HUES64 (cell line): ENCODE measurements at regions not wholly inside any gene's neighbourhood (a gene's known extent, or its start where the extent isn't known, plus 50 kb on each side); places are given as distances from the start of the nearest gene placed in this dataset.
"Not testable (repeated sequence)": the region's sequence is repeated elsewhere in the genome, so short reads cannot be mapped to it uniquely, and the experiment has no call there.

Source experiments
- H3K27ac ChIP-seq: 2 replicates; pipeline ENCODE4 v1.7.0; 2013; ENCODE audit warnings: low read depth, low read length, inconsistent platforms
- H3K27me3 ChIP-seq: 2 replicates; pipeline ENCODE4 v1.6.1; 2013; ENCODE audit warnings: mild to moderate bottlenecking, low read length; ENCODE audit not compliant: insufficient read depth
- H3K36me3 ChIP-seq: 2 replicates; pipeline ENCODE4 v1.6.1; 2013; ENCODE audit warnings: mild to moderate bottlenecking, low read length; ENCODE audit not compliant: insufficient read depth
- H3K4me1 ChIP-seq: 2 replicates; pipeline ENCODE4 v1.6.1; 2013; ENCODE audit warnings: mild to moderate bottlenecking, low read length, moderate library complexity; ENCODE audit not compliant: insufficient read depth
- H3K4me3 ChIP-seq: 2 replicates; pipeline ENCODE4 v1.5.1; 2013; ENCODE audit warnings: mild to moderate bottlenecking, low read length, moderate library complexity
- H3K9ac ChIP-seq: 2 replicates; pipeline ENCODE4 v1.6.1; 2013; ENCODE audit warnings: mild to moderate bottlenecking, low read depth, low read length
- H3K9me3 ChIP-seq: 2 replicates; pipeline ENCODE4 v1.6.1; 2013; ENCODE audit warnings: low read depth, low read length; ENCODE audit not compliant: insufficient read depth
- WGBS: fragments of 150-250, 120-280 bp; methylation state at CpG from one replicate; pipeline ENCODE4 v1.1.7; 2013; ENCODE audit warnings: missing lambda C conversion rate; 5-methylcytosine and 5-hydroxymethylcytosine counted together

GRCh38 chr15:20344601-20345400, 196.8 kb downstream of the GOLGA6L6 start:
- H3K4me3 ChIP-seq = no peak overlapping the region; the same call in 1 of the 2 replicates
- no peak overlapping the region for H3K9ac ChIP-seq
- no peaks in the 10 kb centered on the region for H3K4me1 ChIP-seq
- no peaks in the 10 kb centered on the region for H3K27me3 ChIP-seq
- peaks cover 85% of the 10 kb centered on the region for H3K9me3 ChIP-seq
- H3K27ac ChIP-seq = no peak overlapping the region
- 78% methylated on average over 12 of the region's 12 CpGs for WGBS
- H3K36me3 ChIP-seq = no peaks in the 10 kb centered on the region

DNA sequence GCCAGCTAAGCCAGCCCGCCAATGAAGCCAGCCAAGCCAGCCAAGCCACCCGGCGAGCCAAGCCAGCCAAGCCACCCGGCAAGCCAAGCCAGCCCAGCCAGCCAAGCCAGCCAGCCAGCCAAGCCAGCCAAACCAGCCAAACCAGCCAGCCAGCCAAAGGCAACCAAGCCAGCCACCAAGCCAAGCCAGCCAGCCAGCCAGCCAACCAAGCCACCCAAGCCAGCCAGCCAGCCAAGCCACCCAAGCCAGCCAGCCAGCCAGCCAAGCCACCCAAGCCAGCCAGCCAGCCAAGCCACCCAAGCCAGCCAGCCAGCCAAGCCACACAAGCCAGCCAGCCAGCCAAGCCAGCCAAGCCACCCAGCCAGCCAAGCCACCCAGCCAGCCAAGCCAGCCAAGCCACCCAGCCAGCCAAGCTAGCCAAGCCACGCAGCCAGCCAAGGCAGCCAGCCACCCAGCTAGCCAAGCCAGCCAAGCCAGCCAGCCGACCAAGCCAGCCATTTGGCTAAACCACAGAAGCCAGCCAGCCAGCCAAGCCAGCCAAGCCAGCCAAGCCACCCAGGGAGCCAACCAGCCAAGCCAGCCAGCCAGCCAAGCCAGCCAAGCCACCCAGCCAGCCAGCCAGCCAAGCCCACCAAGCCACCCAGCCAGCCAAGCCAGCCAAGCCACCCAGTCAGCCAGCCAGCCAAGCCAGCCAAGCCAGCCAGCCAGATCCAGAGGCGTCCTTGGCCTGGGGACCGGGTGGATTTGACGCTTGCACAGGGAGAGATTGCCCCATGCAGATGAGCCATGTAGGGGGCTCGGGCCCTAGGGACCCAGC, 198.0 kb downstream of the GOLGA6L6 start:
- H3K4me1 ChIP-seq, H3K4me3 ChIP-seq, H3K36me3 ChIP-seq, H3K27ac ChIP-seq, H3K27me3 ChIP-seq, H3K9ac ChIP-seq: not testable (repeated sequence)
- peaks cover 85% of the 10 kb centered on the region for H3K9me3 ChIP-seq
- 87% methylated on average over 10 of the region's 10 CpGs for WGBS

DNA sequence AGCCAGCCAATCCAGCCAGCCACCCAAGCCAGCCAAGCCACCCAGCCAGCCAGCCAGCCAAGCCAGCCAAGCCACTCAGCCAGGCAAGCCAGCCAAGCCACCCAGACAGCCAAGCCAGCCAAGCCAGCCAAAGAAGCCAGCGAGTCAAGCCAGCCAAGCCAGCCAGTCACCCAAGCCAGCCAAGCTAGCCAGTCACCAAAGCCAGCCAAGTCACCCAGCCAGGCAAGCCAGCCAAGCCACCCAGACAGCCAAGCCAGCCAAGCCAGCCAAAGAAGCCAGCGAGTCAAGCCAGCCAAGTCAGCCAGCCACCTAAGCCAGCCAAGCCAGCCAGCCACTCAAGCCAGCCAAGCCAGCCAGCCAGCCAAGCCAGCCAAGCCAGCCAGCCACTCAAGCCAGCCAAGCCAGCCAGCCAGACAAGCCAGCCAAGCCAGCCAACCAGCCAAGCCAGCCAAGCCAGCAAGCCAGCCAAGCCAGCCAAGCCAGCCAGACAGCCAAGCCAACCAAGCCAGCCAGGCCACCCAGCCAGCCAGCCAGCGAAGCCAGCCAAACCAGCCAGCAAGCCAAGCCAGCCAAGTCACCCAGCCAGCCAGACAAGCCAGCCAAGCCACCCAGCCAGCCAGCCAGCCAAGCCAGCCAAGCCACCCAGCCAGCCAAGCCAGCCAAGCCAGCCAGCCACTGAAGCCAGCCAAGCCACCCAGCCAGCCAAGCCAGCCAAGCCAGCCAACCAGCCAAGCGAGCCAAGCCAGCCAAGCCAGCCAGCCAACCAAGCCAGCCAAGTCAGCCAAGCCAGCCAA, 198.8 kb downstream of the GOLGA6L6 start:
- H3K4me1 ChIP-seq, H3K4me3 ChIP-seq: not testable (repeated sequence)

DNA sequence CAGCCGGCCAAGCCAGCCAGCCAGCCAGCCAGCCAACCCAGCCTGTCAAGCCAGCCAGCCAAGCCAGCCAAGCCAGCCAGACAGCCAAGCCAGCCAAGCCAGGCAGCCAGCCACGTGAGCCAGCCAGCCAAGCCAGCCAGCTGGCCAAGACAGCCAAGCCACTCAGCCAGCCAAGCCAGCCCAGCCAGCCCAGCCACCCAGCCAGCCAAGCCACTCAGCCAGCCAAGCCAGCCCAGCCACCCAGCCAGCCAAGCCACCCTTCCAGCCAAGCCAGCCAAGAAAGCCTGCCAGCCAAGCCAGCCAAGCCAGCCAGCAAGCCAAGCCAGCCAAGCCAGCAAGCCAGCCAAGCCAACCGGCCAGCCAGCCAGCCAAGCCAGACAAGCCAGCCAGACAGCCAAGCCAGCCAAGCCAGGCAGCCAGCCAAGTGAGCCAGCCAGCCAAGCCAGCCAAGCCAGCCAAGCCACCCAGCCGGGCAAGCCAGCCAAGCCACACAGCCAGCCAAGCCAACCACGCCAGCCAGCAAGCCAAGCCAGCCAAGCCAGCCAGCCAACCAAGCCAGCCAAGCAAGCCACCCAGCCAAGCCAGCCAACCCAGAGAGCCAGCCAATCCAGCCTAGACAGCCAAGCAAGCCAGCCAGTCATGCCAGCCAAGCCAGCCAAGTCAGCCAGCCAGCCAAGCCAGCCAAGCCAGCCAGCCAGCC, 199.5 kb downstream of the GOLGA6L6 start:
- H3K9me3 ChIP-seq = peaks cover 75% of the 10 kb centered on the region

More for the DNA sequence above, 198.8 kb downstream of the GOLGA6L6 start:
- not testable (repeated sequence) for H3K27ac ChIP-seq, H3K36me3 ChIP-seq, H3K27me3 ChIP-seq, H3K9ac ChIP-seq
- H3K9me3 ChIP-seq = peaks cover 78% of the 10 kb centered on the region
- 60% methylated on average over 4 of the region's 4 CpGs for WGBS

GRCh38 chr15:20340931-20341661, 200.5 kb downstream of the GOLGA6L6 start:
- Histone ChIP-seq H3K4me3 (no peak overlapping the region; the same call in 1 of the 2 replicates), H3K9ac (no peak overlapping the region), H3K36me3 (no peaks in the 10 kb centered on the region), H3K27ac (no peak overlapping the region), H3K4me1 (no peaks in the 10 kb centered on the region), H3K9me3 (peaks cover 72% of the 10 kb centered on the region), H3K27me3 (no peaks in the 10 kb centered on the region)
- 77% methylated on average over 7 of the region's 7 CpGs for WGBS

More for the DNA sequence above, 199.5 kb downstream of the GOLGA6L6 start:
- H3K4me3 ChIP-seq = no peak overlapping the region
- no peak overlapping the region for H3K9ac ChIP-seq
- no peaks in the 10 kb centered on the region for H3K4me1 ChIP-seq
- H3K27ac ChIP-seq = no peak overlapping the region
- H3K27me3 ChIP-seq = no peaks in the 10 kb centered on the region
- WGBS = 67% methylated on average over 5 of the region's 5 CpGs
- no peaks in the 10 kb centered on the region for H3K36me3 ChIP-seq

DNA sequence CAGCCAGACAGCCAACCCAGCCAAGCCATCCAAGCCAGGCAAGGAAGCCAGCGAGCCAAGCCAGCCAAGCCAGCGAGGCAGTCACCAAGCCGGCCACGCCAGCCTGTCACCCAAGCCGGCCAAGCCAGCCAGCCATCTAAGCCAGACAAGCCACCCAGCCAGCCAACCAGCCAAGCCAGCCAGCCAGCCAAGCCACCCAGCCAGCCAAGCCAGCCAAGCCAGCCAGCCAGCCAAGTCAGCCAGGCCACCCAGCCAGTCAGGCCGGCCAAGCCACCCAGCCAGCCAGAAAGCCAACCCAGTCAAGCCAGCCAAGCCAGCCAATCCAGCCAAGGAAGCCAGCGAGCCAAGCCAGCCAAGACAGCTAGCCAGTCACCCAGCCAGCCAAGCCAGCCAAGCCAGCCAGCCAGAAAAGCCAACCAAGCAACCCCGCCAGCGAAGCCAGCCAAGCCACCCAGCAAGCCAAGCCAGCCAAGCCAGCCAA, 201.2 kb downstream of the GOLGA6L6 start:
- Histone ChIP-seq H3K4me1 (no peaks in the 10 kb centered on the region), H3K27me3 (no peaks in the 10 kb centered on the region), H3K9me3 (peaks cover 65% of the 10 kb centered on the region), H3K9ac (no peak overlapping the region), H3K27ac (no peak overlapping the region), H3K36me3 (no peaks in the 10 kb centered on the region), H3K4me3 (no peak overlapping the region)
- 85% methylated on average over 9 of the region's 9 CpGs for WGBS

- not testable (repeated sequence) for H3K9ac ChIP-seq, H3K27me3 ChIP-seq, H3K4me3 ChIP-seq, H3K4me1 ChIP-seq, H3K36me3 ChIP-seq, H3K27ac ChIP-seq
- H3K9me3 ChIP-seq = peaks cover 57% of the 10 kb centered on the region
- 74% methylated on average over 17 of the region's 17 CpGs for WGBS
These were observed 202.4 kb downstream of the GOLGA6L6 start for GRCh38 chr15:20339086-20339791.

- not testable (repeated sequence) for H3K9ac ChIP-seq, H3K36me3 ChIP-seq, H3K4me3 ChIP-seq, H3K27ac ChIP-seq, H3K27me3 ChIP-seq, H3K4me1 ChIP-seq
- WGBS = 81% methylated on average over 13 of the region's 13 CpGs
- H3K9me3 ChIP-seq = peaks cover 53% of the 10 kb centered on the region
These were observed 202.9 kb downstream of the GOLGA6L6 start for GRCh38 chr15:20338671-20339070.

DNA sequence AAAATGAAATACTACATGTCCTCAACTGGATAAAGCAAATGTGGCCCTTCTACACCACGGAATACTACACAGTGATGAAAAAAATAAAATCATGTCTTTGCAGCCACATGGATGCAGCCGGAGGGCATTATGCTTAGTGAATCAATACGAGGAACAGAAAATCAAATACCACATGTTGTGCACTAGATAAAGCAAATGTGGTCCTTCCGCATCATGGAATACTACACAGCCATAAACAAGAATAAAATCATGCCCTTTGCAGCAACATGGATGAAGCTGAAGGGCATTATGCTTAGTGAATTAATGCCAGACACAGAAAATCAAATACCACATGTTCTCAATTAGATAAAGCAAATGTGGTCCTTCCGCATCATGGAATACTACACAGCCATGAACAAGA, 204.4 kb downstream of the GOLGA6L6 start:
- H3K27ac ChIP-seq, H3K36me3 ChIP-seq, H3K4me1 ChIP-seq, H3K27me3 ChIP-seq, H3K9ac ChIP-seq, H3K4me3 ChIP-seq: not testable (repeated sequence)
- WGBS = 94% methylated on average over 4 of the region's 5 CpGs
- H3K9me3 ChIP-seq = peaks cover 54% of the 10 kb centered on the region

- not testable (repeated sequence) for H3K27me3 ChIP-seq, H3K36me3 ChIP-seq, H3K9ac ChIP-seq, H3K4me1 ChIP-seq, H3K4me3 ChIP-seq, H3K27ac ChIP-seq
- 97% methylated on average over 6 of the region's 6 CpGs for WGBS
- peaks cover 27% of the 10 kb centered on the region for H3K9me3 ChIP-seq
These were observed 207.1 kb downstream of the GOLGA6L6 start for GRCh38 chr15:20334451-20334850.
